ENCODE measurements at regions not wholly inside any gene's neighbourhood (a gene's known extent, or its start where the extent isn't known, plus 50 kb on each side); places are given as distances from the start of the nearest gene placed in this dataset.

- Histone ChIP-seq H3F3A (ENCODE audit: control insufficient read depth, insufficient read depth) (no peaks in the 10 kb centered on the region), H3K4me1 (ENCODE audit: control insufficient read depth, low read length) (no peaks in the 10 kb centered on the region), H3K79me2 (ENCODE audit: control insufficient read depth, low read length) (no peaks in the 10 kb centered on the region), H3K9me3 (ENCODE audit: control insufficient read depth, insufficient read depth, low read length) (no peaks in the 10 kb centered on the region), H3K36me3 (ENCODE audit: control insufficient read depth, low read length) (no peaks in the 10 kb centered on the region), H4K20me1 (ENCODE audit: control insufficient read depth, insufficient read depth, low read depth, low read length) (no peaks in the 10 kb centered on the region), H3K27me3 (ENCODE audit: control insufficient read depth, low read length) (no peaks in the 10 kb centered on the region), H3K27ac (ENCODE audit: low read depth, low read length) (no peak overlapping the region), H3K4me3 (ENCODE audit: low read length) (no peak overlapping the region), H3K4me2 (ENCODE audit: low read length) (no peak overlapping the region), H3K9me2 (replicated peaks; ENCODE audit: control insufficient read depth, low read length) (no peaks in the 10 kb centered on the region)
- no peak for TF ChIP-seq CTCF (IDR thresholded peaks at IDR 0.05; ENCODE audit: low read depth, low read length, poor library complexity, severe bottlenecking)
- TF ChIP-seq EZH2phosphoT487 (IDR thresholded peaks at IDR 0.05; ENCODE audit: borderline replicate concordance, low read length) = no peak
These were observed 119.6 kb upstream of the TPK1 start for GRCh38 chr7:144955422-144955821.

DNA sequence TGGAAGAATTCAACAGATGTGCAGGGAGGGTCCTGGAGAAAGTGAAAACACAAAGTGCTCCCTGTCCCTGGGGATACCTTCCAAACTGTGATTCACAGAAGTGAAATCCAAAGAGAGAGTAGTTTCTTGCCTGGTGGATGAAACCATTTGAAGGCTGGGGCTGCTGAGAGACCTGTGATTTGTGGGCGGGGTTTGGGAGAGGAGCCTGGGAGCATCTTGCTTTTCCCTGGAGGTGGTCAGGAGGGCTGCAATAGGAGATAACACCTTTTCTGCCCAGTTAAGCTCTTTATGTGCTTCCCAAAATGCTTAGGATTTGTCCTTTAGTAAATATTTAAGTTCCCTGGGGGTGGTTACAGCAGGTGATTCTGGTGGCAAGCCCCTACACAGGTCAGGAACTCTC is 105.3 kb upstream of the TPK1 start:
- no peaks in the 10 kb centered on the region for H4K20me1 ChIP-seq (ENCODE audit: control insufficient read depth, insufficient read depth, low read depth, low read length)

GRCh38 chr7:144937199-144937598 is 101.3 kb upstream of the TPK1 start:
- Histone ChIP-seq H4K20me1 (ENCODE audit: control insufficient read depth, insufficient read depth, low read depth, low read length) (no peaks in the 10 kb centered on the region), H3K4me2 (ENCODE audit: low read length) (no peak overlapping the region), H3K4me1 (ENCODE audit: control insufficient read depth, low read length) (no peaks in the 10 kb centered on the region), H3K9me3 (ENCODE audit: control insufficient read depth, insufficient read depth, low read length) (no peaks in the 10 kb centered on the region), H3K79me2 (ENCODE audit: control insufficient read depth, low read length) (no peaks in the 10 kb centered on the region), H3F3A (ENCODE audit: control insufficient read depth, insufficient read depth) (no peaks in the 10 kb centered on the region), H3K27ac (ENCODE audit: low read depth, low read length) (no peak overlapping the region), H3K27me3 (ENCODE audit: control insufficient read depth, low read length) (no peaks in the 10 kb centered on the region), H3K36me3 (ENCODE audit: control insufficient read depth, low read length) (no peaks in the 10 kb centered on the region), H3K9me2 (replicated peaks; ENCODE audit: control insufficient read depth, low read length) (no peaks in the 10 kb centered on the region), H3K4me3 (ENCODE audit: low read length) (no peak overlapping the region)
- no peak for TF ChIP-seq EZH2phosphoT487 (IDR thresholded peaks at IDR 0.05; ENCODE audit: borderline replicate concordance, low read length)
- TF ChIP-seq CTCF (IDR thresholded peaks at IDR 0.05; ENCODE audit: low read depth, low read length, poor library complexity, severe bottlenecking) = no peak

More for the DNA sequence above, 105.3 kb upstream of the TPK1 start:
- Histone ChIP-seq H3K9me3 (ENCODE audit: control insufficient read depth, insufficient read depth, low read length) (no peaks in the 10 kb centered on the region), H3K27me3 (ENCODE audit: control insufficient read depth, low read length) (no peaks in the 10 kb centered on the region), H3K36me3 (ENCODE audit: control insufficient read depth, low read length) (no peaks in the 10 kb centered on the region), H3F3A (ENCODE audit: control insufficient read depth, insufficient read depth) (no peaks in the 10 kb centered on the region), H3K79me2 (ENCODE audit: control insufficient read depth, low read length) (no peaks in the 10 kb centered on the region), H3K27ac (ENCODE audit: low read depth, low read length) (no peak overlapping the region), H3K4me2 (ENCODE audit: low read length) (no peak overlapping the region), H3K4me1 (ENCODE audit: control insufficient read depth, low read length) (no peaks in the 10 kb centered on the region), H3K4me3 (ENCODE audit: low read length) (no peak overlapping the region), H3K9me2 (replicated peaks; ENCODE audit: control insufficient read depth, low read length) (no peaks in the 10 kb centered on the region)
- no peak for TF ChIP-seq EZH2phosphoT487 (IDR thresholded peaks at IDR 0.05; ENCODE audit: borderline replicate concordance, low read length)
- no peak for TF ChIP-seq CTCF (IDR thresholded peaks at IDR 0.05; ENCODE audit: low read depth, low read length, poor library complexity, severe bottlenecking)

DNA sequence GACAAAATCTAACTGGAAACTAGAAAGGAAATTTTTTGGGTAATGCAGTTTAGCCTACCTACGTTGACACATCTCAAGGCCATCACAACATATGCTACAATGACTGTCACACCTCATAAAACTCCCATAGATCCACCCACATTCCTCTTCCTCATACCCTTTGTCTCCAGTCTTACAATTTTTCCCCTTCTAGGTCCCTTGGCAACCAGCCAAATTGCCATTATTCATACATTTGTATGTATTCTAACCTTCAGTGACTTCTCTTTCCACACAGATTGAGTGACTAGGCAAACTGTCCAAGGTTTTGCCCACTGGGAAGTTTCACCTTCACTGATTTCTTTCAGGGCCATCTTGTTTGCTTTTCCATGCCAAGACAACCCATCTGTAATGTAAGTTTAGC is 100.5 kb upstream of the TPK1 start:
- no peaks in the 10 kb centered on the region for H3K9me2 ChIP-seq (replicated peaks; ENCODE audit: control insufficient read depth, low read length)
- no peak overlapping the region for H3K4me2 ChIP-seq (ENCODE audit: low read length)
- H4K20me1 ChIP-seq (ENCODE audit: control insufficient read depth, insufficient read depth, low read depth, low read length) = no peaks in the 10 kb centered on the region
- H3K36me3 ChIP-seq (ENCODE audit: control insufficient read depth, low read length) = no peaks in the 10 kb centered on the region
- TF ChIP-seq EZH2phosphoT487 (IDR thresholded peaks at IDR 0.05; ENCODE audit: borderline replicate concordance, low read length) (no peak), CTCF (IDR thresholded peaks at IDR 0.05; ENCODE audit: low read depth, low read length, poor library complexity, severe bottlenecking) (no peak)
- H3K27me3 ChIP-seq (ENCODE audit: control insufficient read depth, low read length) = no peaks in the 10 kb centered on the region
- H3K4me1 ChIP-seq (ENCODE audit: control insufficient read depth, low read length) = no peaks in the 10 kb centered on the region
- no peaks in the 10 kb centered on the region for H3K79me2 ChIP-seq (ENCODE audit: control insufficient read depth, low read length)
- H3F3A ChIP-seq (ENCODE audit: control insufficient read depth, insufficient read depth) = no peaks in the 10 kb centered on the region
- H3K9me3 ChIP-seq (ENCODE audit: control insufficient read depth, insufficient read depth, low read length) = no peaks in the 10 kb centered on the region
- H3K27ac ChIP-seq (ENCODE audit: low read depth, low read length) = no peak overlapping the region
- no peak overlapping the region for H3K4me3 ChIP-seq (ENCODE audit: low read length)
